NCI-H1105 treated with DMSO at 0.1 percent for 48 hours (cell line): ENCODE measurements at regions not wholly inside any gene's neighbourhood (a gene's known extent, or its start where the extent isn't known, plus 50 kb on each side); places are given as distances from the start of the nearest gene placed in this dataset.
A peak's percentile ranks its signal among the peaks of the same experiment; 100 is the strongest.

Experiments used
- DNase-seq: peaks from one replicate; lab custom pipeline; 2025; lab: John Stamatoyannopoulos, UW

GRCh38 chr6:105991561-105992314, 94.4 kb upstream of the PRDM1 start:
- DNase-seq: peak; percentile 63

- no peak for DNase-seq
Measured at GRCh38 chr6:105990151-105990550, 96.0 kb upstream of the PRDM1 start.

- DNase-seq: no peak
Measured at GRCh38 chr6:105988812-105989577, 97.1 kb upstream of the PRDM1 start.

- DNase-seq: no peak
Measured at GRCh38 chr6:105988321-105988720, 97.8 kb upstream of the PRDM1 start.

- no peak for DNase-seq
Measured at GRCh38 chr6:105987516-105987915, 98.6 kb upstream of the PRDM1 start.

- DNase-seq: no peak
Measured at GRCh38 chr6:105986998-105987397, 99.1 kb upstream of the PRDM1 start.

GRCh38 chr6:105985816-105986632, 100.1 kb upstream of the PRDM1 start:
- DNase-seq: no peak

GRCh38 chr6:105985098-105985815, 100.9 kb upstream of the PRDM1 start:
- DNase-seq: peak; percentile 21

GRCh38 chr6:105983763-105984162, 102.4 kb upstream of the PRDM1 start:
- DNase-seq: no peak

- peak; percentile 62 for DNase-seq
Measured at GRCh38 chr6:105982761-105983540, 103.2 kb upstream of the PRDM1 start.

- no peak for DNase-seq
Measured at GRCh38 chr6:105981888-105982358, 104.2 kb upstream of the PRDM1 start.

- DNase-seq: no peak
Measured at GRCh38 chr6:105981002-105981887, 104.9 kb upstream of the PRDM1 start.

- no peak for DNase-seq
Measured at GRCh38 chr6:105978974-105979373, 107.2 kb upstream of the PRDM1 start.

GRCh38 chr6:105977934-105978504, 108.1 kb upstream of the PRDM1 start:
- no peak for DNase-seq

- DNase-seq: no peak
Measured at GRCh38 chr6:105974986-105975385, 111.2 kb upstream of the PRDM1 start.

GRCh38 chr6:105972440-105972839, 113.7 kb upstream of the PRDM1 start:
- no peak for DNase-seq

GRCh38 chr6:105968603-105969333, 117.4 kb upstream of the PRDM1 start:
- DNase-seq: no peak

GRCh38 chr6:105967917-105968602, 118.1 kb upstream of the PRDM1 start:
- DNase-seq: no peak
